ENCODE measurements at regions not wholly inside any gene's neighbourhood (a gene's known extent, or its start where the extent isn't known, plus 50 kb on each side); places are given as distances from the start of the nearest gene placed in this dataset.

- H3K4me3 ChIP-seq (ENCODE audit: control extremely low read depth in 1 of 5, extremely low read depth in 1 of 5, insufficient read depth in 1 of 5, low read depth in 2 of 5, low read length in 4 of 5) = no peak overlapping the region
- no peak overlapping the region for H3K27ac Mint-ChIP-seq
- H3K27ac ChIP-seq (ENCODE audit: low read length in 2 of 2) = no peak overlapping the region
- H3K9me3 Mint-ChIP-seq (ENCODE audit: insufficient read depth) = no peaks in the 10 kb centered on the region
- intact Hi-C loops (cut with micrococcal nuclease) = no loop called here
- H3K9me3 ChIP-seq (ENCODE audit: control extremely low read depth in 1 of 3, control insufficient read depth in 2 of 3, insufficient read depth in 1 of 3, low read length in 2 of 3) = no peaks in the 10 kb centered on the region
- no peak overlapping the region for H3K4me2 ChIP-seq (replicated peaks; ENCODE audit: low read depth, low read length, poor library complexity, severe bottlenecking)
- ATAC-seq (ENCODE audit: low read depth) (no peak), DNase-seq (no peak)
- H2AFZ ChIP-seq (ENCODE audit: insufficient read depth, low read depth, low read length, poor library complexity, severe bottlenecking) = no peak overlapping the region
- H3K4me1 Mint-ChIP-seq = no peaks in the 10 kb centered on the region
- no peaks in the 10 kb centered on the region for H4K20me1 ChIP-seq (ENCODE audit: control insufficient read depth, insufficient read depth, low read length, poor library complexity, severe bottlenecking)
- ChIA-PET POLR2A (no interaction called here), CTCF (no interaction called here)
- no peaks in the 10 kb centered on the region for H3K36me3 ChIP-seq (replicated peaks in 1 of 2; ENCODE audit: control extremely low read depth in 1 of 2, control insufficient read depth in 1 of 2, extremely low read depth in 1 of 2, insufficient read depth in 2 of 2, low read length in 1 of 2)
- peaks cover 0 to 5% (median 0%) of the 10 kb centered on the region in 4 experiments for H3K27me3 ChIP-seq (replicated peaks in 1 of 4; ENCODE audit: control extremely low read depth in 1 of 4, control insufficient read depth in 3 of 4, insufficient read depth in 4 of 4, low read length in 3 of 4)
- TF ChIP-seq CTCF (IDR thresholded peaks at IDR 0.05) = no peak
- TF ChIP-seq EZH2 (IDR thresholded peaks at IDR 0.05; ENCODE audit: borderline replicate concordance, insufficient read depth, low read depth, low read length, poor library complexity, severe bottlenecking) = no peak
- H3K27me3 Mint-ChIP-seq = peaks cover 9% of the 10 kb centered on the region
- no peaks in the 10 kb centered on the region for H3K4me1 ChIP-seq (ENCODE audit: control insufficient read depth in 2 of 2, insufficient read depth in 2 of 2, low read length in 2 of 2)
- H3K79me2 ChIP-seq (ENCODE audit: control insufficient read depth, insufficient read depth, low read length) = no peaks in the 10 kb centered on the region
- H3K4me3 Mint-ChIP-seq = no peak overlapping the region
- no peak overlapping the region for H3K9ac ChIP-seq (ENCODE audit: low read length)
Measured at GRCh38 chr17:33785281-33785680, 469.8 kb upstream of the CCL2 start.

GRCh38 chr17:33786478-33786877, 468.6 kb upstream of the CCL2 start:
- Histone ChIP-seq H3K9me3 (ENCODE audit: control extremely low read depth in 1 of 3, control insufficient read depth in 2 of 3, insufficient read depth in 1 of 3, low read length in 2 of 3) (no peaks in the 10 kb centered on the region), H4K20me1 (ENCODE audit: control insufficient read depth, insufficient read depth, low read length, poor library complexity, severe bottlenecking) (no peaks in the 10 kb centered on the region), H3K9ac (ENCODE audit: low read length) (no peak overlapping the region), H3K27me3 (replicated peaks in 1 of 4; ENCODE audit: control extremely low read depth in 1 of 4, control insufficient read depth in 3 of 4, insufficient read depth in 4 of 4, low read length in 3 of 4) (peaks cover 0 to 5% (median 0%) of the 10 kb centered on the region in 4 experiments), H3K79me2 (ENCODE audit: control insufficient read depth, insufficient read depth, low read length) (no peaks in the 10 kb centered on the region), H3K36me3 (replicated peaks in 1 of 2; ENCODE audit: control extremely low read depth in 1 of 2, control insufficient read depth in 1 of 2, extremely low read depth in 1 of 2, insufficient read depth in 2 of 2, low read length in 1 of 2) (no peaks in the 10 kb centered on the region), H3K4me3 (ENCODE audit: control extremely low read depth in 1 of 5, extremely low read depth in 1 of 5, insufficient read depth in 1 of 5, low read depth in 2 of 5, low read length in 4 of 5) (no peak overlapping the region), H3K4me1 (ENCODE audit: control insufficient read depth in 2 of 2, insufficient read depth in 2 of 2, low read length in 2 of 2) (no peaks in the 10 kb centered on the region), H3K4me2 (replicated peaks; ENCODE audit: low read depth, low read length, poor library complexity, severe bottlenecking) (no peak overlapping the region), H3K27ac (ENCODE audit: low read length in 2 of 2) (no peak overlapping the region), H2AFZ (ENCODE audit: insufficient read depth, low read depth, low read length, poor library complexity, severe bottlenecking) (no peak overlapping the region)
- Mint-ChIP-seq H3K4me1 (no peaks in the 10 kb centered on the region), H3K27me3 (peaks cover 11% of the 10 kb centered on the region), H3K9me3 (ENCODE audit: insufficient read depth) (no peaks in the 10 kb centered on the region), H3K27ac (no peak overlapping the region), H3K4me3 (no peak overlapping the region)
- no peak for TF ChIP-seq CTCF (IDR thresholded peaks at IDR 0.05)
- intact Hi-C loops (cut with micrococcal nuclease) = no loop called here
- no CpG with 5 or more reads among the region's 1 CpG for WGBS (ENCODE audit: insufficient coverage)
- DNase-seq (no peak), ATAC-seq (ENCODE audit: low read depth) (no peak)
- CTCF ChIA-PET = no interaction called here
- POLR2A ChIA-PET = no interaction called here
